ENCODE measurements at regions not wholly inside any gene's neighbourhood (a gene's known extent, or its start where the extent isn't known, plus 50 kb on each side); places are given as distances from the start of the nearest gene placed in this dataset.

GRCh38 chr13:90118467-90119071, 1228.9 kb upstream of the MIR17HG start:
- TF ChIP-seq, protein P1, sequence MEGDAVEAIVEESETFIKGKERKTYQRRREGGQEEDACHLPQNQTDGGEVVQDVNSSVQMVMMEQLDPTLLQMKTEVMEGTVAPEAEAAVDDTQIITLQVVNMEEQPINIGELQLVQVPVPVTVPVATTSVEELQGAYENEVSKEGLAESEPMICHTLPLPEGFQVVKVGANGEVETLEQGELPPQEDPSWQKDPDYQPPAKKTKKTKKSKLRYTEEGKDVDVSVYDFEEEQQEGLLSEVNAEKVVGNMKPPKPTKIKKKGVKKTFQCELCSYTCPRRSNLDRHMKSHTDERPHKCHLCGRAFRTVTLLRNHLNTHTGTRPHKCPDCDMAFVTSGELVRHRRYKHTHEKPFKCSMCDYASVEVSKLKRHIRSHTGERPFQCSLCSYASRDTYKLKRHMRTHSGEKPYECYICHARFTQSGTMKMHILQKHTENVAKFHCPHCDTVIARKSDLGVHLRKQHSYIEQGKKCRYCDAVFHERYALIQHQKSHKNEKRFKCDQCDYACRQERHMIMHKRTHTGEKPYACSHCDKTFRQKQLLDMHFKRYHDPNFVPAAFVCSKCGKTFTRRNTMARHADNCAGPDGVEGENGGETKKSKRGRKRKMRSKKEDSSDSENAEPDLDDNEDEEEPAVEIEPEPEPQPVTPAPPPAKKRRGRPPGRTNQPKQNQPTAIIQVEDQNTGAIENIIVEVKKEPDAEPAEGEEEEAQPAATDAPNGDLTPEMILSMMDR (IDR thresholded peaks at IDR 0.05; ENCODE audit: low read depth, low read length, poor library complexity, severe bottlenecking) = no peak
- TF ChIP-seq EZH2phosphoT487 (IDR thresholded peaks at IDR 0.05; ENCODE audit: borderline replicate concordance, low read length) = no peak
